Kidney (tissue), 13 donors: ENCODE measurements at regions not wholly inside any gene's neighbourhood (a gene's known extent, or its start where the extent isn't known, plus 50 kb on each side); places are given as distances from the start of the nearest gene placed in this dataset.

Source experiments
- DNase-seq, 5 donors: peaks; one replicate each; pipeline ENCODE4 v3.0.0-alpha.2; 2013 to 2020
- FAIRE-seq: peaks from 2 replicates; lab custom pipeline; 2012; peaks lifted over from hg19 to GRCh38; lab: Jason Lieb, UNC
- H3K27ac ChIP-seq, 2 donors: one replicate each; pipeline ENCODE4 v1.7.0; 2013; ENCODE audit warnings: low read depth in 2 of 2, low read length in 2 of 2, inconsistent platforms in 1 of 2
- H3K27me3 ChIP-seq: one replicate; pipeline ENCODE4 v1.7.1; 2013; ENCODE audit warnings: low read length, inconsistent platforms; ENCODE audit not compliant: control insufficient read depth, insufficient read depth
- H3K36me3 ChIP-seq, 3 donors: one replicate each; pipeline versions ENCODE4 v1.7.0 to v1.7.1; 2013; ENCODE audit warnings: low read length in 3 of 3, control low read depth in 1 of 3, inconsistent platforms in 1 of 3; ENCODE audit not compliant: insufficient read depth in 3 of 3, control insufficient read depth in 2 of 3
- H3K4me1 ChIP-seq, 3 donors: one replicate each; pipeline versions ENCODE4 v1.7.0 to v1.7.1; 2013; ENCODE audit warnings: low read length in 3 of 3, inconsistent platforms in 1 of 3, low read depth in 1 of 3; ENCODE audit not compliant: control insufficient read depth in 2 of 3, insufficient read depth in 2 of 3
- H3K4me3 ChIP-seq, 3 donors: one replicate each; pipeline versions ENCODE4 v1.7.0 to v1.8.1; 2013; ENCODE audit warnings: low read length in 3 of 3, control low read depth in 1 of 3, inconsistent platforms in 1 of 3
- H3K9ac ChIP-seq, 3 donors: one replicate each; pipeline versions ENCODE4 v1.7.0 to v1.7.1; 2013; ENCODE audit warnings: low read length in 3 of 3, control low read depth in 1 of 3, inconsistent platforms in 1 of 3
- H3K9me3 ChIP-seq, 3 donors: one replicate each; pipeline versions ENCODE4 v1.7.0 to v1.7.1; 2013; ENCODE audit warnings: low read length in 3 of 3, control low read depth in 1 of 3, inconsistent platforms in 1 of 3; ENCODE audit not compliant: control insufficient read depth in 2 of 3, insufficient read depth in 1 of 3
- intact Hi-C: fragments of 100-400 bp; cut with DNase I; formaldehyde crosslinking; loops from one replicate; pipeline ENCODE4 v1.11.1; 2022
- TF ChIP-seq, protein P1 (sequence below): IDR thresholded peaks from 3 replicates; pipeline ENCODE4 v1.5.1; 2012; ENCODE audit warnings: mild to moderate bottlenecking, moderate library complexity, borderline replicate concordance; ENCODE audit not compliant: insufficient read depth; ENCODE audit errors: extremely low read depth
- donor health status: control.
- donor health status: control.
- donor health status: control.
- donor health status: control.
- donor health status: control.
- donor health status: DM: yes; HTN: yes; CAD: no.
- donor health status: Normal renal cell carcinoma (clear cell type).

DNA sequence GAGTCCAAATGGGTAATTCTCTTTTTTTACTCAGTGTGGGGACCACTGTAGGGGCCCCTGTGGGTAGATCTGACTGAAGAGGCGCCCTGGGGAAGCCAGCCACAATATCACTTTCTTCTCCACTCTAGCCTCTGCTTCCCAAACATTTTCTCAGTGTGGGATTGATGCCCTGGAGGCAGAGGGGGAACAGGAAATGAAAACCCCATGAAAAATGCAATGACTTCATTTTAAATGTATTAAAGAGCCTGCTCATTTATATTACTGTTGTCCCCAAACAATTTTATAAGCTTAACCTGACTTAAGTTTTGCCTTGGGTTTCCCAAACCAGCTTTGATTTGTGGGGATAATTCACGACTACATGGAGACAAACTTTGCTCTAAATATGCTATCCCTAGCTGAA lies 181.9 kb downstream of the C1orf94 start:
- TF ChIP-seq, protein P1, sequence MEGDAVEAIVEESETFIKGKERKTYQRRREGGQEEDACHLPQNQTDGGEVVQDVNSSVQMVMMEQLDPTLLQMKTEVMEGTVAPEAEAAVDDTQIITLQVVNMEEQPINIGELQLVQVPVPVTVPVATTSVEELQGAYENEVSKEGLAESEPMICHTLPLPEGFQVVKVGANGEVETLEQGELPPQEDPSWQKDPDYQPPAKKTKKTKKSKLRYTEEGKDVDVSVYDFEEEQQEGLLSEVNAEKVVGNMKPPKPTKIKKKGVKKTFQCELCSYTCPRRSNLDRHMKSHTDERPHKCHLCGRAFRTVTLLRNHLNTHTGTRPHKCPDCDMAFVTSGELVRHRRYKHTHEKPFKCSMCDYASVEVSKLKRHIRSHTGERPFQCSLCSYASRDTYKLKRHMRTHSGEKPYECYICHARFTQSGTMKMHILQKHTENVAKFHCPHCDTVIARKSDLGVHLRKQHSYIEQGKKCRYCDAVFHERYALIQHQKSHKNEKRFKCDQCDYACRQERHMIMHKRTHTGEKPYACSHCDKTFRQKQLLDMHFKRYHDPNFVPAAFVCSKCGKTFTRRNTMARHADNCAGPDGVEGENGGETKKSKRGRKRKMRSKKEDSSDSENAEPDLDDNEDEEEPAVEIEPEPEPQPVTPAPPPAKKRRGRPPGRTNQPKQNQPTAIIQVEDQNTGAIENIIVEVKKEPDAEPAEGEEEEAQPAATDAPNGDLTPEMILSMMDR: no peak
- peak in 1 of 5 donors; percentile 17 for DNase-seq

GRCh38 chr1:34359411-34359810 lies 182.7 kb downstream of the C1orf94 start:
- H3K27me3 ChIP-seq: no peaks in the 10 kb centered on the region
- no peak overlapping the region for H3K27ac ChIP-seq
- FAIRE-seq (no peak), DNase-seq (no peak)
- no peak overlapping the region for H3K4me3 ChIP-seq
- intact Hi-C loops: no loop called here
- TF ChIP-seq, protein P1: no peak
- H3K4me1 ChIP-seq: no peaks in the 10 kb centered on the region
- no peaks in the 10 kb centered on the region for H3K36me3 ChIP-seq
- H3K9me3 ChIP-seq: no peaks in the 10 kb centered on the region
- H3K9ac ChIP-seq: no peak overlapping the region

More for the DNA sequence above, 181.9 kb downstream of the C1orf94 start:
- intact Hi-C loops: no loop called here
- Histone ChIP-seq H3K36me3 (no peaks in the 10 kb centered on the region), H3K9me3 (no peaks in the 10 kb centered on the region), H3K4me3 (no peak overlapping the region), H3K27me3 (no peaks in the 10 kb centered on the region), H3K9ac (no peak overlapping the region), H3K4me1 (no peaks in the 10 kb centered on the region), H3K27ac (no peak overlapping the region)
- no peak for FAIRE-seq

DNA sequence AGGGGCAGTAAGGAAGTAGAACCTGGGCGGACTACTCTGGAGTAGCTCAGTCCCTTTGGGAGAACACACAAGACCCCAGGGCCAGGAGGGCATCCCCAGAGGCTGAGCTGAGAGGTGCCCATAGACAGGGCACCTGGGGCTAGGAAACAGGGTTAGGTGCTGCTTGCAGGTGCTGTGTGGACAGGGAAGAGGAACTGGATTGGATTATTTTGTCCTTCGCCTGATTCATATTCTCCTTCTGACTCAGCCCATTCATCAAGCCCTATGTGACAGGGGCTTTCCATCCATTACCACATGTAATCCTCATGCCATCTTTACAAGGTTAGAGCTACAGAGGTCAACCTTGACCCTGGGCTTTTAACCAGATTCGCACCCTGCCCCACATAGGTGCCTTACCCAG lies 183.9 kb downstream of the C1orf94 start:
- no peak overlapping the region for H3K27ac ChIP-seq
- H3K9me3 ChIP-seq: no peaks in the 10 kb centered on the region
- H3K4me3 ChIP-seq: no peak overlapping the region
- H3K36me3 ChIP-seq: no peaks in the 10 kb centered on the region
- no peak overlapping the region for H3K9ac ChIP-seq
- intact Hi-C loops: no loop called here
- no peaks in the 10 kb centered on the region for H3K27me3 ChIP-seq
- TF ChIP-seq, protein P1: no peak
- no peaks in the 10 kb centered on the region for H3K4me1 ChIP-seq
- no peak for FAIRE-seq
- no peak for DNase-seq

GRCh38 chr1:34361121-34361520 lies 184.4 kb downstream of the C1orf94 start:
- DNase-seq (no peak), FAIRE-seq (no peak)
- H3K27me3 ChIP-seq: no peaks in the 10 kb centered on the region
- intact Hi-C loops: no loop called here
- H3K4me1 ChIP-seq: no peaks in the 10 kb centered on the region
- H3K4me3 ChIP-seq: no peak overlapping the region
- no peak overlapping the region for H3K27ac ChIP-seq
- TF ChIP-seq, protein P1: no peak
- H3K9ac ChIP-seq: no peak overlapping the region
- no peaks in the 10 kb centered on the region for H3K36me3 ChIP-seq
- no peaks in the 10 kb centered on the region for H3K9me3 ChIP-seq
